Stomach (tissue), 8 donors: ENCODE measurements at regions not wholly inside any gene's neighbourhood (a gene's known extent, or its start where the extent isn't known, plus 50 kb on each side); places are given as distances from the start of the nearest gene placed in this dataset.

Source experiments
- DNase-seq, 2 donors: peaks; one replicate each; pipeline versions ENCODE4 v3.0.0 to v3.0.0-alpha.2; 2013 to 2019
- H3K27ac ChIP-seq, 5 donors: fragments of 200-600 bp in 4 of 5; sonication (generic) in 4 of 5; one replicate each; pipeline ENCODE4 v1.5.1; 2013 to 2019; ENCODE audit warnings: mild to moderate bottlenecking in 1 of 5, moderate library complexity in 1 of 5
- H3K27me3 ChIP-seq, 3 donors: fragments of 200-600 bp; sonication (generic); one replicate each; pipeline ENCODE4 v1.5.1; 2017 to 2019; ENCODE audit warnings: mixed run types in 1 of 3
- H3K36me3 ChIP-seq, 4 donors: fragments of 200-600 bp; sonication (generic); 1 replicate in 3 of 4; 2 replicates in 1 of 4; pipeline ENCODE4 v1.5.1; 2016 to 2019
- H3K4me1 ChIP-seq, 4 donors: fragments of 200-600 bp; sonication (generic); one replicate each; pipeline ENCODE4 v1.5.1; 2016 to 2019
- H3K4me3 ChIP-seq, 4 donors: fragments of 200-600 bp; sonication (generic) in 3 of 4; one replicate each; pipeline ENCODE4 v1.5.1; 2016 to 2019; ENCODE audit warnings: mild to moderate bottlenecking in 1 of 4
- H3K9me3 ChIP-seq, 4 donors: fragments of 200-600 bp; sonication (generic); one replicate each; pipeline ENCODE4 v1.5.1; 2016 to 2019
- EP300 ChIP-seq: sonication (generic); formaldehyde crosslinking; IDR thresholded peaks from one replicate; pipeline ENCODE4 v1.6.1; 2017; ENCODE audit warnings: antibody characterized with exemption
- POLR2A ChIP-seq, 4 donors: fragments of 450-650 bp; IDR thresholded peaks; one replicate each; pipeline ENCODE4 v1.6.1; 2016; ENCODE audit warnings: antibody characterized with exemption in 4 of 4, control low read depth in 2 of 4, mild to moderate bottlenecking in 1 of 4, moderate library complexity in 1 of 4
- POLR2AphosphoS5 ChIP-seq, 3 donors: sonication (generic); formaldehyde crosslinking; IDR thresholded peaks; one replicate each; pipeline ENCODE4 v1.6.1; 2016; ENCODE audit warnings: antibody characterized with exemption in 3 of 3
- WGBS, 5 donors: extraction: QIAGEN DNeasy Blood & Tissue Kit in 3 of 5; methylation state at CpG; one replicate each; pipeline versions ENCODE4 v1.1.5 to v1.1.7; 2013 to 2018; 5-methylcytosine and 5-hydroxymethylcytosine counted together
- intact Hi-C: fragments of 100-400 bp; cut with DNase I; formaldehyde crosslinking; loops from one replicate; pipeline ENCODE4 v1.15.1; 2023; ENCODE audit warnings: low total_unique reads
- TF ChIP-seq, protein P1 (sequence below), 7 experiments: fragments of 450-650 bp in 4 of 7; fragments of 200-600 bp in 3 of 7; sonication (generic) in 3 of 7; IDR thresholded peaks; one replicate each; pipeline ENCODE4 v1.5.1; 2016 to 2019; ENCODE audit warnings: antibody characterized with exemption in 7 of 7, control low read depth in 2 of 7, mild to moderate bottlenecking in 1 of 7
- donor health status: healthy with polysubstance abuse.
- donor health status: Bipolar disorder and iron deficiency.
- donor health status: healthy.

DNA sequence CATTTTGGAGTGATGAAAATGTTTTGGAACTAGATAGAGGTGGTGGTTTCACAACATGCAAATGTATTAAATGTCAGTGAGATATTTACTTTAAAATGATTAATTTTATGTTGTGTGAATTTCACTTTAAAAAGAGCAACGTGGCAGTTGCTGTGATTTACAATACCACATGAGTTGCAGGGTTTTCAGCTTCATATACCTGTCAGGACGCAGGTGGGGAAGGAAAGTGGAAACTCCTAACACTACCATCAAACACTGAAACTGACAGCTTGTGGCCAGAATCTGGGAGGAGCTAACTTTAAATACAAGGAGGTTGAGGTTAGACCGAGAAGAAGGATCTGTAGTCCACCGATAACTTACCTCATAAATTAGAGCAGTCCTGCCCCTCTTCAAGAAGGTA is 168.9 kb upstream of the TMEM72 start:
- no peak for TF ChIP-seq EP300
- TF ChIP-seq POLR2AphosphoS5 (IDR thresholded peaks at IDR 0.05), result no peak
- TF ChIP-seq, protein P1, sequence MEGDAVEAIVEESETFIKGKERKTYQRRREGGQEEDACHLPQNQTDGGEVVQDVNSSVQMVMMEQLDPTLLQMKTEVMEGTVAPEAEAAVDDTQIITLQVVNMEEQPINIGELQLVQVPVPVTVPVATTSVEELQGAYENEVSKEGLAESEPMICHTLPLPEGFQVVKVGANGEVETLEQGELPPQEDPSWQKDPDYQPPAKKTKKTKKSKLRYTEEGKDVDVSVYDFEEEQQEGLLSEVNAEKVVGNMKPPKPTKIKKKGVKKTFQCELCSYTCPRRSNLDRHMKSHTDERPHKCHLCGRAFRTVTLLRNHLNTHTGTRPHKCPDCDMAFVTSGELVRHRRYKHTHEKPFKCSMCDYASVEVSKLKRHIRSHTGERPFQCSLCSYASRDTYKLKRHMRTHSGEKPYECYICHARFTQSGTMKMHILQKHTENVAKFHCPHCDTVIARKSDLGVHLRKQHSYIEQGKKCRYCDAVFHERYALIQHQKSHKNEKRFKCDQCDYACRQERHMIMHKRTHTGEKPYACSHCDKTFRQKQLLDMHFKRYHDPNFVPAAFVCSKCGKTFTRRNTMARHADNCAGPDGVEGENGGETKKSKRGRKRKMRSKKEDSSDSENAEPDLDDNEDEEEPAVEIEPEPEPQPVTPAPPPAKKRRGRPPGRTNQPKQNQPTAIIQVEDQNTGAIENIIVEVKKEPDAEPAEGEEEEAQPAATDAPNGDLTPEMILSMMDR (IDR thresholded peaks at IDR 0.05), result no peak
- no peak for TF ChIP-seq POLR2A (IDR thresholded peaks at IDR 0.05)
- no peak for DNase-seq
- WGBS, 5 donors, result 47 to 64% (median 50%) methylated on average over 4 of the region's 4 CpGs
- no peaks in the 10 kb centered on the region for H3K4me1 ChIP-seq
- intact Hi-C loops, result no loop called here
- no peak overlapping the region for H3K4me3 ChIP-seq
- no peaks in the 10 kb centered on the region for H3K9me3 ChIP-seq
- no peaks in the 10 kb centered on the region for H3K27me3 ChIP-seq
- no peaks in the 10 kb centered on the region for H3K36me3 ChIP-seq
- H3K27ac ChIP-seq, result no peak overlapping the region

DNA sequence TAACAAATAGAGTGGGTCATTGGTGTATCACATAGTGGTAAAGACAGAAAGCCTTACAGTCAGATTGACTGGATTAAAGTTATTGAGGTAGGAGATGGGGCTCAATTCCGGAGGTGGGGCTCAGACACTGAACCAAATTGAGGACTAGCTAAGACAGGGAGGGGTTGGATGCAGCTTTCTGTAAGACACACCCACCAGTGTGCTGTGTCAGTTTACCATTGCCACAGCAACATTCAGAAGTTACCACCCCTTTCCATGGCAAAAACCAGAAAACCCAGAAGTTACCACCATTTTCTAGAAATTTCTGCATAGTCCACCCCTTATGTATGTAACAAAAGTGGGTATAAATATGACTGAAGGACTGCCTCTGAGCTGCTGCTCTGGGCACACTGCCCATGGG is 167.6 kb upstream of the TMEM72 start:
- Histone ChIP-seq H3K36me3 (no peaks in the 10 kb centered on the region), H3K9me3 (peaks cover 0 to 7% (median 0%) of the 10 kb centered on the region in 4 donors), H3K27me3 (no peaks in the 10 kb centered on the region), H3K27ac (no peak overlapping the region), H3K4me3 (no peak overlapping the region), H3K4me1 (no peaks in the 10 kb centered on the region)
- WGBS, 5 donors, result 67 to 80% (median 71%) methylated on average over 1 of the region's 1 CpG
- TF ChIP-seq POLR2AphosphoS5 (IDR thresholded peaks at IDR 0.05) (no peak), POLR2A (IDR thresholded peaks at IDR 0.05) (no peak), EP300 (no peak)
- TF ChIP-seq, protein P1 (IDR thresholded peaks at IDR 0.05), result no peak
- no peak for DNase-seq
- intact Hi-C loops, result no loop called here

DNA sequence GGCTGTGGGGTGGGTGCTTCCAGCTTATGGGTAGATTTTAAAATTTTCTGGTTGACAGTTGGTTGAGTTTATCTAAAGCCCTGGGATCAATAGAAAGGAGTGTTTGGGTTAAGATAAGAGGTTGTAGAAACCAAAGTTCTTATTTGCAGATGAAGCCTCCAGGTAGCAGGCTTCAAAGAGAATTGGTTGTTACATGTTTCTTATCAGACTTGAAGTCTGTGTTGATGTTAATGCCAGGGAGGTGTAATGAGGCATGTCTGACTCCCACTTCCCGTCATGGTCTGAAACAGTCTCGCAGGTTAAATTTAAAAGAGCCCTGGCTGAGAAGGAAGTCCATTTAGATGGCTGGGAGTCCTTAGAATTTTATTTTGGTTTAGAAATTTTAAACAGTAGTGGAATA is 165.2 kb upstream of the TMEM72 start:
- Histone ChIP-seq H3K36me3 (no peaks in the 10 kb centered on the region), H3K4me1 (no peaks in the 10 kb centered on the region), H3K4me3 (no peak overlapping the region), H3K27ac (no peak overlapping the region), H3K27me3 (no peaks in the 10 kb centered on the region), H3K9me3 (peaks cover 0 to 8% (median 0%) of the 10 kb centered on the region in 4 donors)
- 19 to 33% (median 25%) methylated on average over 2 of the region's 2 CpGs for WGBS, 5 donors
- TF ChIP-seq, protein P1 (IDR thresholded peaks at IDR 0.05), result no peak
- no peak for TF ChIP-seq POLR2A (IDR thresholded peaks at IDR 0.05)
- TF ChIP-seq POLR2AphosphoS5 (IDR thresholded peaks at IDR 0.05), result no peak
- TF ChIP-seq EP300, result no peak
- intact Hi-C loops, result no loop called here
- no peak for DNase-seq

DNA sequence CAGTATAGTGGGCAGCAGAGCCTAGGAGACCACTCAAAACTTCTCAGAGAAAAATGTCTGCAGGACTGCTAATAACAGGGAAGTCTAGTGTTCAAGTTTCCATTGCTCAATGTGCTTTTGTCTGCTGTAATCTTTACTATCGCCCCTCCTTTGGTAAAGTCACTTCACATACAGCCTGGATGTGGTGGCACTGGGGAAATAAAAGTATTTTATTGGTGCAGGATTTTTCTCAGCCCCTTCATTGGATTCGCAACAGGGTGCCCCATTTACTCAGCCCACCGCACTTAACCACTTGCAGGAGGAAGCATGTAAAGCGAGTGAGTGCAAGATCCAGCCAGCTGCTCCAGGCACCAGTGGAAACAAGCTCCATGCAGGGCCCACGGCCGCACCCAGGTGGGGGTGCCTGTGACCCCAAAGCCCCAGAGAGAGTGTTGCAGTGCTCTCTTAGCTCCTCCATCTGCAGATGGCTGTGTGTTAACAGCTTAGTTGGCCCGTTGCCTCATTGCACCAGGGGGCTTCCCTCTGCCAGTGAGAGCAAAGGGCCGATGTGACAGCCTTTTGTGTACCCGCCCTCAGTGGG is 163.5 kb upstream of the TMEM72 start:
- intact Hi-C loops, result no loop called here

More for the DNA sequence above, 163.5 kb upstream of the TMEM72 start:
- DNase-seq, result no peak
- H3K36me3 ChIP-seq, result no peaks in the 10 kb centered on the region
- peaks cover 0 to 5% (median 2%) of the 10 kb centered on the region in 4 donors for H3K4me1 ChIP-seq
- no peak overlapping the region for H3K27ac ChIP-seq
- H3K4me3 ChIP-seq, result no peak overlapping the region
- TF ChIP-seq, protein P1 (IDR thresholded peaks at IDR 0.05), result no peak
- no peak for TF ChIP-seq POLR2A (IDR thresholded peaks at IDR 0.05)
- no peak for TF ChIP-seq POLR2AphosphoS5 (IDR thresholded peaks at IDR 0.05)
- no peak for TF ChIP-seq EP300
- peaks cover 0 to 8% (median 0%) of the 10 kb centered on the region in 4 donors for H3K9me3 ChIP-seq
- H3K27me3 ChIP-seq, result no peaks in the 10 kb centered on the region
- whole genome bisulfite sequencing, 5 donors, result 89 to 92% (median 90%) methylated on average over 8 to 9 of the region's 9 CpGs
